ENCODE measurements at regions not wholly inside any gene's neighbourhood (a gene's known extent, or its start where the extent isn't known, plus 50 kb on each side); places are given as distances from the start of the nearest gene placed in this dataset.

- H3K4me3 ChIP-seq (replicated peaks; ENCODE audit: low read depth, low read length), result no peak overlapping the region
- TF ChIP-seq, protein P1, sequence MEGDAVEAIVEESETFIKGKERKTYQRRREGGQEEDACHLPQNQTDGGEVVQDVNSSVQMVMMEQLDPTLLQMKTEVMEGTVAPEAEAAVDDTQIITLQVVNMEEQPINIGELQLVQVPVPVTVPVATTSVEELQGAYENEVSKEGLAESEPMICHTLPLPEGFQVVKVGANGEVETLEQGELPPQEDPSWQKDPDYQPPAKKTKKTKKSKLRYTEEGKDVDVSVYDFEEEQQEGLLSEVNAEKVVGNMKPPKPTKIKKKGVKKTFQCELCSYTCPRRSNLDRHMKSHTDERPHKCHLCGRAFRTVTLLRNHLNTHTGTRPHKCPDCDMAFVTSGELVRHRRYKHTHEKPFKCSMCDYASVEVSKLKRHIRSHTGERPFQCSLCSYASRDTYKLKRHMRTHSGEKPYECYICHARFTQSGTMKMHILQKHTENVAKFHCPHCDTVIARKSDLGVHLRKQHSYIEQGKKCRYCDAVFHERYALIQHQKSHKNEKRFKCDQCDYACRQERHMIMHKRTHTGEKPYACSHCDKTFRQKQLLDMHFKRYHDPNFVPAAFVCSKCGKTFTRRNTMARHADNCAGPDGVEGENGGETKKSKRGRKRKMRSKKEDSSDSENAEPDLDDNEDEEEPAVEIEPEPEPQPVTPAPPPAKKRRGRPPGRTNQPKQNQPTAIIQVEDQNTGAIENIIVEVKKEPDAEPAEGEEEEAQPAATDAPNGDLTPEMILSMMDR (IDR thresholded peaks at IDR 0.05; ENCODE audit: low read length, missing control alignments), result no peak
- no peak for DNase-seq (ENCODE audit: low read depth)
Measured at GRCh38 chr15:31208817-31209216, 107.3 kb upstream of the TRPM1 start.

DNA sequence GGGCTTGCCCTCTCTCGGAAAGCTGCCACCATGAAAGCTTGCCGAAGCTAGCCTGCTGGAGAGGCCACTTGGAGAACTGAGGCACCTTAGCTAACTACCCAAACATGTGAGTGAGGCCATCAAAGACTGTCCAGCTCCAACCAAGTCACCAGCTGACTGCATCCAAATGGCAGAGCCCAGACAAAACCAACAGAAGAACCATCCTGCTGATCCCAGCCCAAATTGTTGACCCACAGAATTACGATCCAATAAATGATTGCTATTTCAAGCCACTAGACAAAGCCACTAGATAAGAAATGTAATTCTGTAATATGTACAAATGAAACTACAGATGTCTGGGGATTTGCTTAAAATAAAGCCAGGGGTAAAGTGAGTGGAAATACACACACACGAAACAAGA lies 109.8 kb upstream of the TRPM1 start:
- TF ChIP-seq, protein P1 (IDR thresholded peaks at IDR 0.05; ENCODE audit: low read length, missing control alignments), result no peak
- DNase-seq (ENCODE audit: low read depth), result no peak

DNA sequence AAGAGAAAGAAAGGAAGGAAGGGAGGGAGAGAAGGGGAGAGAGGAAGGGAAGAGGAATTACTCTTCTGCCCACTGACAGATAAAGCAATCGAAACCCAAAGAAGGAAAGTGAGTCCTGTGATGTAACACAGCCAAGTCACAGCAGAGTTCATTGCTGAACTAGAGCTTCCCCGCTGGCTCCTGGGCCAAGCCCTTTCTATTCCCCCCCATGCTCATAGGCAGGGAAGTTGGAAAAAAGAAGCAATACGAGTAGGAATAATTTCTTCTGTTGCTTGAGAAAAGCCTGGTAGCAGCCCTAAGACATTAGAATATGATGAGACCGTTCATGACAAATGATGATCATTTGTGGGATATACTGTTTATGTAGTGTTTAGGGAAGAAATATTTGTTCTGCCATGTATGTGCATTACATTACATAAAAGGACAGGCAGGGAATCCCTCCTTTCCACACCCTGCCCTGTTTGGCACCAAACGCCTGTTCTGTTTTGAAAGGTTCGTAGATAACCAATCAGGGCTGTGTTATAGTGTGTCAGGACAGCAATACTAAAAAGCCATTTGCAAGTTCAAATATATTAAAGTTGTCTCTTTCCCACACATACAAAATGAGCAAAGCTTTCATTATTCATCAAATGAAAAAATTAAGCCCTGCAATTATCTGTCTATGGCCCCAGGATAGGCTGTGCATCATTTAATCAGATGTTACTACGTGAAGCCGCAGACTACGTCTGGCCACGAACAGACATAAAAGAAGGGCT lies 111.0 kb upstream of the TRPM1 start:
- DNase-seq (ENCODE audit: low read depth), result no peak
- TF ChIP-seq, protein P1 (IDR thresholded peaks at IDR 0.05; ENCODE audit: low read length, missing control alignments), result no peak
- H3K4me3 ChIP-seq (replicated peaks; ENCODE audit: low read depth, low read length), result no peak overlapping the region

More for the DNA sequence above, 109.8 kb upstream of the TRPM1 start:
- no peak overlapping the region for H3K4me3 ChIP-seq (replicated peaks; ENCODE audit: low read depth, low read length)

GRCh38 chr15:31214158-31214863 lies 112.3 kb upstream of the KLF13 start:
- no peak overlapping the region for H3K4me3 ChIP-seq (replicated peaks; ENCODE audit: low read depth, low read length)
- DNase-seq (ENCODE audit: low read depth), result no peak
- TF ChIP-seq, protein P1 (IDR thresholded peaks at IDR 0.05; ENCODE audit: low read length, missing control alignments), result no peak

- peak; percentile 76 for DNase-seq (ENCODE audit: low read depth)
- peak overlapping the region; percentile 30 for H3K4me3 ChIP-seq (replicated peaks; ENCODE audit: low read depth, low read length)
- TF ChIP-seq, protein P1 (IDR thresholded peaks at IDR 0.05; ENCODE audit: low read length, missing control alignments), result no peak
Measured at GRCh38 chr15:31214864-31215489, 111.7 kb upstream of the KLF13 start.

- peak; percentile 58 for DNase-seq (ENCODE audit: low read depth)
- H3K4me3 ChIP-seq (replicated peaks; ENCODE audit: low read depth, low read length), result peak overlapping the region; percentile 30
- TF ChIP-seq, protein P1 (IDR thresholded peaks at IDR 0.05; ENCODE audit: low read length, missing control alignments), result peak; percentile 55
Measured at GRCh38 chr15:31215490-31216214, 111.0 kb upstream of the KLF13 start.

Data from fibroblast of pulmonary artery (primary cell).